Posterior cingulate gyrus (tissue), 11 donors: ENCODE measurements at regions not wholly inside any gene's neighbourhood (a gene's known extent, or its start where the extent isn't known, plus 50 kb on each side); places are given as distances from the start of the nearest gene placed in this dataset.
A peak's percentile ranks its signal among the peaks of the same experiment; 100 is the strongest.
"Not testable (repeated sequence)": the region's sequence is repeated elsewhere in the genome, so short reads cannot be mapped to it uniquely, and the experiment has no call there.

ENCODE experiments used
- DNase-seq, 10 donors: peaks; one replicate each; pipeline versions ENCODE4 v3.0.0 to v3.0.0-alpha.2; 2020 to 2021; ENCODE audit warnings: mixed read lengths in 3 of 10
- intact Hi-C: fragments of 100-400 bp; cut with DNase I; formaldehyde crosslinking; loops from one replicate; pipeline ENCODE4 v1.15.1; 2023

GRCh38 chr18:1383465-1383864 is 478.8 kb downstream of the ADCYAP1 start:
- DNase-seq: no peak
- intact Hi-C loops: no loop called here

GRCh38 chr18:1388468-1388867 is 483.8 kb downstream of the ADCYAP1 start:
- intact Hi-C loops, DNase-seq: not testable (repeated sequence)

- intact Hi-C loops: no loop called here
- DNase-seq: no peak
Measured at GRCh38 chr18:1392046-1392445, 487.4 kb downstream of the ADCYAP1 start.

GRCh38 chr18:1392865-1393734 is 488.4 kb downstream of the ADCYAP1 start:
- intact Hi-C loops: no loop called here
- DNase-seq: no peak

- intact Hi-C loops: no loop called here
- no peak for DNase-seq
Measured at GRCh38 chr18:1393929-1394328, 489.3 kb downstream of the ADCYAP1 start.

GRCh38 chr18:1394426-1394825 is 489.8 kb downstream of the ADCYAP1 start:
- DNase-seq: no peak
- intact Hi-C loops: no loop called here

- intact Hi-C loops: no loop called here
- DNase-seq: no peak
Measured at GRCh38 chr18:1394966-1395365, 490.3 kb downstream of the ADCYAP1 start.

- no peak for DNase-seq
- intact Hi-C loops: no loop called here
Measured at GRCh38 chr18:1408376-1408775, 503.7 kb downstream of the ADCYAP1 start.

GRCh38 chr18:1412655-1413322 is 508.1 kb downstream of the ADCYAP1 start:
- intact Hi-C loops: no loop called here
- DNase-seq: peak in 4 of 10 donors; percentile 6 to 74 (median 46)

- DNase-seq: no peak
Measured at GRCh38 chr18:1413323-1413675, 508.6 kb downstream of the ADCYAP1 start.

GRCh38 chr18:1416074-1416473 is 511.4 kb downstream of the ADCYAP1 start:
- intact Hi-C loops: no loop called here
- no peak for DNase-seq

More at GRCh38 chr18:1413323-1413675, 508.6 kb downstream of the ADCYAP1 start:
- intact Hi-C loops: no loop called here

GRCh38 chr18:1421502-1421901 is 516.8 kb downstream of the ADCYAP1 start:
- intact Hi-C loops: no loop called here

GRCh38 chr18:1422634-1423033 is 518.0 kb downstream of the ADCYAP1 start:
- intact Hi-C loops: no loop called here

More at GRCh38 chr18:1421502-1421901, 516.8 kb downstream of the ADCYAP1 start:
- DNase-seq: no peak

GRCh38 chr18:1425679-1426078 is 521.0 kb downstream of the ADCYAP1 start:
- intact Hi-C loops: no loop called here
- no peak for DNase-seq

More at GRCh38 chr18:1422634-1423033, 518.0 kb downstream of the ADCYAP1 start:
- no peak for DNase-seq

- intact Hi-C loops: no loop called here
Measured at GRCh38 chr18:1435487-1435886, 530.8 kb downstream of the ADCYAP1 start.

GRCh38 chr18:1436199-1436598 is 531.5 kb downstream of the ADCYAP1 start:
- DNase-seq: no peak
- intact Hi-C loops: no loop called here

More at GRCh38 chr18:1435487-1435886, 530.8 kb downstream of the ADCYAP1 start:
- DNase-seq: no peak

GRCh38 chr18:1438458-1438910 is 533.8 kb downstream of the ADCYAP1 start:
- intact Hi-C loops: no loop called here
- no peak for DNase-seq

- DNase-seq: no peak
- intact Hi-C loops: no loop called here
Measured at GRCh38 chr18:1438967-1439366, 534.3 kb downstream of the ADCYAP1 start.

GRCh38 chr18:1444062-1444461 is 539.4 kb downstream of the ADCYAP1 start:
- DNase-seq, intact Hi-C loops: not testable (repeated sequence)

- intact Hi-C loops: no loop called here
- DNase-seq: no peak
Measured at GRCh38 chr18:1446765-1447164, 542.1 kb downstream of the ADCYAP1 start.

- intact Hi-C loops: no loop called here
- DNase-seq: no peak
Measured at GRCh38 chr18:1452821-1453220, 548.1 kb downstream of the ADCYAP1 start.

- no peak for DNase-seq
Measured at GRCh38 chr18:1455605-1456004, 550.9 kb downstream of the ADCYAP1 start.

More at GRCh38 chr18:1455605-1456004, 550.9 kb downstream of the ADCYAP1 start:
- intact Hi-C loops: no loop called here
